Tibial artery (tissue), 4 donors: ENCODE measurements at regions not wholly inside any gene's neighbourhood (a gene's known extent, or its start where the extent isn't known, plus 50 kb on each side); places are given as distances from the start of the nearest gene placed in this dataset.

Source experiments
- DNase-seq, 2 donors: peaks; one replicate each; pipeline ENCODE4 v3.0.0-alpha.2; 2019
- H3K27ac ChIP-seq, 2 donors: fragments of 200-600 bp; sonication (generic) in 1 of 2; 1 replicate in 1 of 2; 2 replicates in 1 of 2; pipeline ENCODE4 v1.5.1; 2018 to 2019; ENCODE audit warnings: mild to moderate bottlenecking in 1 of 2
- H3K27me3 ChIP-seq, 2 donors: fragments of 200-600 bp; sonication (generic) in 1 of 2; one replicate each; pipeline versions ENCODE4 v1.5.1 to v1.6.0; 2016 to 2019
- H3K36me3 ChIP-seq, 3 donors: fragments of 200-600 bp; sonication (generic) in 2 of 3; one replicate each; pipeline ENCODE4 v1.5.1; 2016 to 2019; ENCODE audit warnings: mild to moderate bottlenecking in 2 of 3
- H3K4me1 ChIP-seq, 4 donors: fragments of 200-600 bp; sonication (generic) in 2 of 4; 1 replicate in 3 of 4; 2 replicates in 1 of 4; pipeline ENCODE4 v1.5.1; 2016 to 2019
- H3K4me3 ChIP-seq, 2 donors: fragments of 200-600 bp; sonication (generic) in 1 of 2; 1 replicate in 1 of 2; 2 replicates in 1 of 2; pipeline ENCODE4 v1.5.1; 2018 to 2019; ENCODE audit warnings: mild to moderate bottlenecking in 2 of 2
- H3K9me3 ChIP-seq, 3 donors: fragments of 200-600 bp; sonication (generic) in 1 of 3; one replicate each; pipeline ENCODE4 v1.5.1; 2016 to 2019
- CTCF ChIP-seq, 2 experiments: fragments of 200-600 bp in 1 of 2; fragments of 450-650 bp in 1 of 2; IDR thresholded peaks; one replicate each; pipeline ENCODE4 v1.5.1; 2017 to 2019; ENCODE audit warnings: antibody characterized with exemption in 2 of 2, mild to moderate bottlenecking in 1 of 2, moderate library complexity in 1 of 2
- intact Hi-C: fragments of 100-400 bp; cut with DNase I; formaldehyde crosslinking; loops from one replicate; pipeline ENCODE4 v1.15.0; 2023; ENCODE audit warnings: low total_unique reads

- Histone ChIP-seq H3K4me3 (no peak overlapping the region), H3K4me1 (no peaks in the 10 kb centered on the region), H3K27me3 (no peaks in the 10 kb centered on the region), H3K9me3 (peaks cover 0 to 4% (median 0%) of the 10 kb centered on the region in 3 donors), H3K36me3 (no peaks in the 10 kb centered on the region), H3K27ac (no peak overlapping the region)
- intact Hi-C loops = no loop called here
- DNase-seq = no peak
- TF ChIP-seq CTCF (IDR thresholded peaks at IDR 0.05) = no peak
Measured at GRCh38 chr13:81683521-81683920, 1342.6 kb upstream of the SPRY2 start.

- Histone ChIP-seq H3K4me3 (no peak overlapping the region), H3K27me3 (no peaks in the 10 kb centered on the region), H3K9me3 (peaks cover 0 to 4% (median 4%) of the 10 kb centered on the region in 3 donors), H3K27ac (no peak overlapping the region), H3K4me1 (no peaks in the 10 kb centered on the region), H3K36me3 (no peaks in the 10 kb centered on the region)
- DNase-seq = no peak
- TF ChIP-seq CTCF (IDR thresholded peaks at IDR 0.05) = no peak
- intact Hi-C loops = no loop called here
Measured at GRCh38 chr13:81682081-81682630, 1341.2 kb upstream of the SPRY2 start.

GRCh38 chr13:81677857-81678256 lies 1336.9 kb upstream of the SPRY2 start:
- Histone ChIP-seq H3K9me3 (peaks cover 0 to 4% (median 4%) of the 10 kb centered on the region in 3 donors), H3K36me3 (no peaks in the 10 kb centered on the region), H3K27ac (no peak overlapping the region), H3K4me1 (no peaks in the 10 kb centered on the region), H3K4me3 (no peak overlapping the region), H3K27me3 (no peaks in the 10 kb centered on the region)
- no peak for TF ChIP-seq CTCF (IDR thresholded peaks at IDR 0.05)
- DNase-seq = no peak
- intact Hi-C loops = no loop called here

GRCh38 chr13:81676008-81676407 lies 1335.1 kb upstream of the SPRY2 start:
- Histone ChIP-seq H3K4me3 (no peak overlapping the region), H3K27me3 (no peaks in the 10 kb centered on the region), H3K36me3 (no peaks in the 10 kb centered on the region), H3K4me1 (no peaks in the 10 kb centered on the region), H3K9me3 (peaks cover 0 to 4% (median 4%) of the 10 kb centered on the region in 3 donors), H3K27ac (no peak overlapping the region)
- no peak for TF ChIP-seq CTCF (IDR thresholded peaks at IDR 0.05)
- intact Hi-C loops = no loop called here
- DNase-seq = no peak

- DNase-seq = no peak
- H3K4me3 ChIP-seq = no peak overlapping the region
- H3K36me3 ChIP-seq = no peaks in the 10 kb centered on the region
- no peak overlapping the region for H3K27ac ChIP-seq
- no peak for TF ChIP-seq CTCF (IDR thresholded peaks at IDR 0.05)
- no peaks in the 10 kb centered on the region for H3K9me3 ChIP-seq
- no peaks in the 10 kb centered on the region for H3K4me1 ChIP-seq
- intact Hi-C loops = no loop called here
- H3K27me3 ChIP-seq = no peaks in the 10 kb centered on the region
Measured at GRCh38 chr13:81671064-81671463, 1330.1 kb upstream of the SPRY2 start.

GRCh38 chr13:81670048-81670447 lies 1329.1 kb upstream of the SPRY2 start:
- H3K4me1 ChIP-seq = no peaks in the 10 kb centered on the region
- H3K27ac ChIP-seq = no peak overlapping the region
- H3K36me3 ChIP-seq = no peaks in the 10 kb centered on the region
- DNase-seq = no peak
- intact Hi-C loops = no loop called here
- no peaks in the 10 kb centered on the region for H3K27me3 ChIP-seq
- TF ChIP-seq CTCF (IDR thresholded peaks at IDR 0.05) = no peak
- H3K4me3 ChIP-seq = no peak overlapping the region
- H3K9me3 ChIP-seq = no peaks in the 10 kb centered on the region
